Colonic mucosa (tissue), 4 donors: ENCODE measurements at regions not wholly inside any gene's neighbourhood (a gene's known extent, or its start where the extent isn't known, plus 50 kb on each side); places are given as distances from the start of the nearest gene placed in this dataset.

Experiments used
- DNase-seq: peaks from one replicate; pipeline ENCODE4 v3.0.0-alpha.2; 2020
- H3K27ac ChIP-seq: fragments of 200-600 bp; one replicate; pipeline ENCODE4 v1.8.0; 2021
- H3K27me3 ChIP-seq: fragments of 200-600 bp; one replicate; pipeline ENCODE4 v1.8.0; 2021
- H3K36me3 ChIP-seq: fragments of 200-600 bp; one replicate; pipeline ENCODE4 v1.8.0; 2021
- H3K4me1 ChIP-seq: fragments of 200-600 bp; one replicate; pipeline ENCODE4 v1.8.0; 2021; ENCODE audit warnings: mild to moderate bottlenecking
- H3K4me3 ChIP-seq: fragments of 200-600 bp; one replicate; pipeline ENCODE4 v1.8.0; 2021
- H3K9ac ChIP-seq, 2 donors: one replicate each; pipeline ENCODE4 v1.7.0; 2013; ENCODE audit warnings: control low read depth in 2 of 2, low read depth in 2 of 2, low read length in 2 of 2
- H3K9me3 ChIP-seq: fragments of 200-600 bp; one replicate; pipeline ENCODE4 v1.8.0; 2021
- CTCF ChIP-seq: fragments of 200-600 bp; IDR thresholded peaks from one replicate; pipeline ENCODE4 v1.8.0; 2022; ENCODE audit warnings: antibody characterized with exemption, mild to moderate bottlenecking
- intact Hi-C: fragments of 100-400 bp; cut with DNase I; formaldehyde crosslinking; loops from one replicate; pipeline ENCODE4 v1.14.1; 2022
- donor health status: healthy.
- donor health status: DM: no; HTN: no; CAD: no.
- donor health status: DM: no; HTN: no; CAD: no.

GRCh38 chr9:105921057-105921726 is 226.9 kb downstream of the TMEM38B start:
- intact Hi-C loops = no loop called here
- H3K4me3 ChIP-seq = no peak overlapping the region
- H3K9me3 ChIP-seq = no peaks in the 10 kb centered on the region
- no peaks in the 10 kb centered on the region for H3K4me1 ChIP-seq
- no peak for TF ChIP-seq CTCF
- DNase-seq = no peak
- no peaks in the 10 kb centered on the region for H3K36me3 ChIP-seq
- no peak overlapping the region for H3K27ac ChIP-seq
- H3K27me3 ChIP-seq = no peaks in the 10 kb centered on the region
- H3K9ac ChIP-seq = no peak overlapping the region

GRCh38 chr9:105928416-105928815 is 234.1 kb downstream of the TMEM38B start:
- no peaks in the 10 kb centered on the region for H3K27me3 ChIP-seq
- no peak overlapping the region for H3K9ac ChIP-seq
- intact Hi-C loops = no loop called here
- H3K4me3 ChIP-seq = no peak overlapping the region
- no peaks in the 10 kb centered on the region for H3K4me1 ChIP-seq
- no peak for TF ChIP-seq CTCF
- H3K27ac ChIP-seq = no peak overlapping the region
- no peaks in the 10 kb centered on the region for H3K36me3 ChIP-seq
- no peaks in the 10 kb centered on the region for H3K9me3 ChIP-seq
- no peak for DNase-seq

GRCh38 chr9:105930011-105930627 is 235.8 kb downstream of the TMEM38B start:
- Histone ChIP-seq H3K36me3 (no peaks in the 10 kb centered on the region), H3K4me1 (no peaks in the 10 kb centered on the region), H3K9ac (no peak overlapping the region), H3K27me3 (no peaks in the 10 kb centered on the region), H3K27ac (no peak overlapping the region), H3K4me3 (no peak overlapping the region), H3K9me3 (no peaks in the 10 kb centered on the region)
- intact Hi-C loops = no loop called here
- no peak for DNase-seq
- no peak for TF ChIP-seq CTCF

GRCh38 chr9:105932276-105932675 is 237.9 kb downstream of the TMEM38B start:
- no peak for TF ChIP-seq CTCF
- H3K36me3 ChIP-seq = no peaks in the 10 kb centered on the region

GRCh38 chr9:105950448-105950847 is 256.1 kb downstream of the TMEM38B start:
- H3K36me3 ChIP-seq = no peaks in the 10 kb centered on the region
- TF ChIP-seq CTCF = no peak
- DNase-seq = no peak
- no peaks in the 10 kb centered on the region for H3K4me1 ChIP-seq
- H3K27ac ChIP-seq = no peak overlapping the region
- no peak overlapping the region for H3K4me3 ChIP-seq
- H3K9me3 ChIP-seq = no peaks in the 10 kb centered on the region
- intact Hi-C loops = no loop called here
- H3K9ac ChIP-seq = no peak overlapping the region
- H3K27me3 ChIP-seq = no peaks in the 10 kb centered on the region

More at GRCh38 chr9:105932276-105932675, 237.9 kb downstream of the TMEM38B start:
- no peaks in the 10 kb centered on the region for H3K27me3 ChIP-seq
- no peak overlapping the region for H3K27ac ChIP-seq
- H3K4me3 ChIP-seq = no peak overlapping the region
- H3K9ac ChIP-seq = no peak overlapping the region
- intact Hi-C loops = no loop called here
- H3K4me1 ChIP-seq = no peaks in the 10 kb centered on the region
- no peak for DNase-seq
- no peaks in the 10 kb centered on the region for H3K9me3 ChIP-seq
